GM23338 (cell line): ENCODE measurements at regions not wholly inside any gene's neighbourhood (a gene's known extent, or its start where the extent isn't known, plus 50 kb on each side); places are given as distances from the start of the nearest gene placed in this dataset.

Experiments used
- ATAC-seq: fragments of 200-7000 bp; cut with Tn5 transposase; 3 replicates; pipeline ENCODE4 v1.9.1; 2020
- DNase-seq: peaks from one replicate; pipeline ENCODE4 v3.0.0-alpha.2; 2015; ENCODE audit warnings: low spot score
- H2AFZ ChIP-seq: fragments of 200-600 bp; sonication (generic); 2 replicates; pipeline ENCODE4 v1.8.0; 2016; ENCODE audit warnings: antibody characterized with exemption, mild to moderate bottlenecking, moderate library complexity
- H3F3A ChIP-seq: fragments of 200-600 bp; sonication (generic); replicated peaks from 2 replicates; pipeline ENCODE4 v1.8.0; 2017; ENCODE audit warnings: antibody characterized with exemption, mixed run types, low read depth
- H3K27ac ChIP-seq: fragments of 200-600 bp; sonication (generic); 2 replicates; pipeline ENCODE4 v1.6.1; 2016; ENCODE audit warnings: low read depth
- H3K27me3 ChIP-seq: fragments of 200-600 bp; sonication (generic); 2 replicates; pipeline ENCODE4 v1.8.0; 2016; ENCODE audit warnings: mild to moderate bottlenecking, mixed run types, moderate library complexity; ENCODE audit not compliant: insufficient read depth
- H3K36me3 ChIP-seq: fragments of 200-600 bp; sonication (generic); 2 replicates; pipeline ENCODE4 v1.8.0; 2016; ENCODE audit warnings: mild to moderate bottlenecking; ENCODE audit not compliant: insufficient read depth
- H3K4me1 ChIP-seq: fragments of 200-600 bp; sonication (generic); 2 replicates; pipeline ENCODE4 v1.8.0; 2016; ENCODE audit warnings: mild to moderate bottlenecking, moderate library complexity; ENCODE audit not compliant: insufficient read depth
- H3K4me2 ChIP-seq: fragments of 200-600 bp; sonication (generic); 2 replicates; pipeline ENCODE4 v1.7.1; 2017; ENCODE audit warnings: mixed run types
- H3K4me3 ChIP-seq: fragments of 200-600 bp; sonication (generic); 2 replicates; pipeline ENCODE4 v1.6.1; 2016; ENCODE audit warnings: mixed run types
- H3K79me2 ChIP-seq: fragments of 200-600 bp; sonication (generic); replicated peaks from 2 replicates; pipeline ENCODE4 v1.8.0; 2017; ENCODE audit warnings: mild to moderate bottlenecking; ENCODE audit not compliant: insufficient read depth
- H3K9me2 ChIP-seq: fragments of 200-600 bp; sonication (generic); 2 replicates; pipeline ENCODE4 v1.8.0; 2017; ENCODE audit not compliant: insufficient read depth
- H4K20me1 ChIP-seq: fragments of 200-600 bp; sonication (generic); replicated peaks from 2 replicates; pipeline ENCODE4 v1.8.0; 2017; ENCODE audit warnings: mild to moderate bottlenecking; ENCODE audit not compliant: insufficient read depth
- H3K27ac Mint-ChIP-seq: 2 replicates; pipeline ENCODE4 v1.8.0; 2020; ENCODE audit warnings: inconsistent platforms, mild to moderate bottlenecking, moderate library complexity, mixed read lengths
- H3K27me3 Mint-ChIP-seq: 3 replicates; pipeline ENCODE4 v1.8.0; 2022; ENCODE audit warnings: low read depth, mild to moderate bottlenecking, moderate library complexity, mixed read lengths, inconsistent platforms; ENCODE audit not compliant: insufficient read depth, poor library complexity
- H3K36me3 Mint-ChIP-seq: 3 replicates; pipeline ENCODE4 v1.8.0; 2021; ENCODE audit warnings: low read depth, mild to moderate bottlenecking, inconsistent platforms, moderate library complexity, mixed read lengths
- H3K4me1 Mint-ChIP-seq: 3 replicates; pipeline ENCODE4 v1.8.0; 2020; ENCODE audit warnings: mild to moderate bottlenecking, inconsistent platforms, mixed read lengths
- H3K4me3 Mint-ChIP-seq: 3 replicates; pipeline ENCODE4 v1.8.0; 2021; ENCODE audit warnings: moderate library complexity, mild to moderate bottlenecking, inconsistent platforms, mixed read lengths
- H3K9me3 Mint-ChIP-seq: 3 replicates; pipeline ENCODE4 v1.8.0; 2020; ENCODE audit warnings: moderate library complexity, mild to moderate bottlenecking, inconsistent platforms, mixed read lengths
- CTCF ChIP-seq, 2 experiments: fragments of 200-600 bp in 1 of 2; sonication (generic) in 1 of 2; conservative IDR thresholded peaks; 2 replicates each; pipeline versions ENCODE4 v1.5.1 to v1.6.1; 2016 to 2017; ENCODE audit warnings: antibody characterized with exemption in 2 of 2, low read depth in 2 of 2, mild to moderate bottlenecking in 2 of 2, moderate library complexity in 1 of 2
- ETS1 ChIP-seq: IDR thresholded peaks from 2 replicates; pipeline ENCODE4 v1.6.1; 2016; ENCODE audit warnings: antibody characterized with exemption
- EZH2 ChIP-seq: fragments of 200-600 bp; sonication (generic); IDR thresholded peaks from one replicate; pipeline ENCODE4 v1.8.0; 2017; ENCODE audit warnings: antibody characterized with exemption, mild to moderate bottlenecking, low read depth; ENCODE audit not compliant: unreplicated experiment
- EZH2phosphoT487 ChIP-seq: fragments of 200-600 bp; sonication (generic); IDR thresholded peaks from one replicate; pipeline ENCODE4 v1.8.1; 2018; ENCODE audit warnings: antibody characterized with exemption; ENCODE audit not compliant: unreplicated experiment
- JUNB ChIP-seq: IDR thresholded peaks from one replicate; pipeline ENCODE4 v1.6.1; 2016; ENCODE audit warnings: antibody characterized with exemption; ENCODE audit not compliant: unreplicated experiment
- STAT1 ChIP-seq: IDR thresholded peaks from one replicate; pipeline ENCODE4 v1.6.1; 2016; ENCODE audit warnings: antibody characterized with exemption; ENCODE audit not compliant: unreplicated experiment
- ZNF114 ChIP-seq: fragments of 250-450 bp; sonication (Bioruptor Pico); IDR thresholded peaks from 2 replicates; pipeline ENCODE4 v1.5.0; 2020; ENCODE audit warnings: mild to moderate bottlenecking, moderate library complexity
- ZNF462 ChIP-seq: fragments of 250-450 bp; sonication (Bioruptor Pico); IDR thresholded peaks from 2 replicates; pipeline ENCODE4 v1.5.0; 2020; ENCODE audit warnings: mild to moderate bottlenecking, moderate library complexity

GRCh38 chr5:166772770-166773169 lies 1518.7 kb upstream of the WWC1 start (continued):
- no peak for TF ChIP-seq ZNF462

GRCh38 chr5:166781737-166782136 lies 1509.7 kb upstream of the WWC1 start:
- H3K27ac ChIP-seq: no peak overlapping the region
- H3K27me3 ChIP-seq: no peaks in the 10 kb centered on the region
- no peaks in the 10 kb centered on the region for H3K36me3 Mint-ChIP-seq
- no peaks in the 10 kb centered on the region for H3K9me2 ChIP-seq
- peak; percentile 100 for ATAC-seq
- H3K27ac Mint-ChIP-seq: peak overlapping the region; percentile 44; the same call in 1 of the 2 replicates
- H3K4me1 Mint-ChIP-seq: peaks cover 14% of the 10 kb centered on the region
- TF ChIP-seq EZH2phosphoT487 (no peak), ZNF114 (0 out of 2 replicates have a peak, but pooled peaks have one; percentile 18)
- H3K79me2 ChIP-seq: no peaks in the 10 kb centered on the region
- H3K4me3 Mint-ChIP-seq: no peak overlapping the region
- no peaks in the 10 kb centered on the region for H4K20me1 ChIP-seq
- peak; percentile 83 for DNase-seq
- H3K4me3 ChIP-seq: no peak overlapping the region
- peaks cover 7% of the 10 kb centered on the region for H3K9me3 Mint-ChIP-seq
- no peak overlapping the region for H2AFZ ChIP-seq
- H3F3A ChIP-seq: no peaks in the 10 kb centered on the region
- peaks cover 13% of the 10 kb centered on the region for H3K4me1 ChIP-seq
- no peak overlapping the region for H3K4me2 ChIP-seq
- peaks cover 4% of the 10 kb centered on the region for H3K27me3 Mint-ChIP-seq
- H3K36me3 ChIP-seq: no peaks in the 10 kb centered on the region

- ATAC-seq: no peak
- TF ChIP-seq JUNB (no peak), EZH2 (no peak), STAT1 (no peak), EZH2phosphoT487 (no peak), ETS1 (no peak), CTCF (conservative IDR thresholded peaks at IDR 0.05; ENCODE audit: low read depth in 2 of 2) (no peak)
These were observed 1506.8 kb upstream of the WWC1 start for GRCh38 chr5:166784545-166785078.

More at GRCh38 chr5:166784545-166785078, 1506.8 kb upstream of the WWC1 start:
- peaks cover 22% of the 10 kb centered on the region for H3K4me1 Mint-ChIP-seq
- DNase-seq: no peak
- no peaks in the 10 kb centered on the region for H3K36me3 ChIP-seq
- H3K79me2 ChIP-seq: no peaks in the 10 kb centered on the region
- no peak overlapping the region for H3K27ac Mint-ChIP-seq
- H3K4me3 Mint-ChIP-seq: no peak overlapping the region
- H2AFZ ChIP-seq: no peak overlapping the region
- H4K20me1 ChIP-seq: no peaks in the 10 kb centered on the region
- peaks cover 8% of the 10 kb centered on the region for H3K27me3 Mint-ChIP-seq
- no peaks in the 10 kb centered on the region for H3K36me3 Mint-ChIP-seq
- no peak overlapping the region for H3K4me2 ChIP-seq
- H3K4me3 ChIP-seq: no peak overlapping the region
- H3K9me2 ChIP-seq: no peaks in the 10 kb centered on the region
- peaks cover 7% of the 10 kb centered on the region for H3K9me3 Mint-ChIP-seq
- no peak overlapping the region for H3K27ac ChIP-seq
- peaks cover 19% of the 10 kb centered on the region for H3K4me1 ChIP-seq
- H3F3A ChIP-seq: no peaks in the 10 kb centered on the region
- no peaks in the 10 kb centered on the region for H3K27me3 ChIP-seq
